IMR-90 (cell line): ENCODE measurements at regions not wholly inside any gene's neighbourhood (a gene's known extent, or its start where the extent isn't known, plus 50 kb on each side); places are given as distances from the start of the nearest gene placed in this dataset.

Experiments
- ATAC-seq: fragments of 200-7000 bp; cut with Tn5 transposase; 2 replicates; pipeline ENCODE4 v1.9.1; 2020; ENCODE audit warnings: low read depth, mild to moderate bottlenecking, moderate library complexity
- BruUV-seq: library from RNA; stranded (reverse); fragments of 400-500 nt; replicated peaks from 2 replicates; lab custom pipeline; 2021; lab: Mats Ljungman, UMichigan
- CTCF ChIA-PET: fragments of 300-600 bp; formaldehyde crosslinking; extraction: SDS; loops from one replicate; lab custom pipeline; 2021; ENCODE audit warnings: antibody characterized with exemption; lab: Yijun Ruan, JAX
- POLR2A ChIA-PET: fragments of 300-600 bp; sonication (Branson Sonifier 250); formaldehyde crosslinking; loops from one replicate; lab custom pipeline; 2022; ENCODE audit warnings: antibody characterized with exemption; ENCODE audit not compliant: unreplicated experiment; lab: Charles Lee
- DNase-seq: peaks from one replicate; pipeline ENCODE4 v3.0.0; 2013
- H2AFZ ChIP-seq: replicated peaks from 2 replicates; pipeline ENCODE3; 2013; ENCODE audit warnings: low read length, mild to moderate bottlenecking; ENCODE audit not compliant: poor library complexity
- H2AK5ac ChIP-seq: 2 replicates; pipeline ENCODE4 v1.6.1; 2013; ENCODE audit warnings: low read depth, low read length, inconsistent platforms
- H2AK9ac ChIP-seq: replicated peaks from 2 replicates; pipeline ENCODE3; 2013; ENCODE audit warnings: mild to moderate bottlenecking, low read depth, low read length, moderate library complexity; ENCODE audit not compliant: poor library complexity
- H2BK120ac ChIP-seq: 2 replicates; pipeline ENCODE4 v1.6.1; 2013; ENCODE audit warnings: low read depth, low read length, inconsistent platforms
- H2BK15ac ChIP-seq: 3 replicates; pipeline ENCODE4 v1.6.1; 2013; ENCODE audit warnings: low read depth, low read length, inconsistent platforms
- H2BK20ac ChIP-seq: 2 replicates; pipeline ENCODE4 v1.6.1; 2013; ENCODE audit warnings: low read depth, mild to moderate bottlenecking, inconsistent platforms, low read length, moderate library complexity
- H2BK5ac ChIP-seq: 2 replicates; pipeline ENCODE4 v1.6.1; 2013; ENCODE audit warnings: mild to moderate bottlenecking, low read depth, low read length, inconsistent platforms; ENCODE audit not compliant: poor library complexity, severe bottlenecking
- H3K14ac ChIP-seq: replicated peaks from 2 replicates; pipeline ENCODE4 v1.6.1; 2013; ENCODE audit warnings: low read depth, low read length, inconsistent platforms
- H3K18ac ChIP-seq: 2 replicates; pipeline ENCODE4 v1.6.1; 2013; ENCODE audit warnings: low read depth, low read length, control low read depth
- H3K23ac ChIP-seq: 2 replicates; pipeline ENCODE4 v1.6.1; 2013; ENCODE audit warnings: low read depth, low read length, inconsistent platforms
- H3K27ac ChIP-seq: 2 replicates; pipeline ENCODE4 v1.5.1; 2013; ENCODE audit warnings: mild to moderate bottlenecking, control low read depth, low read length; ENCODE audit not compliant: insufficient read depth
- H3K27me3 ChIP-seq: 2 replicates; pipeline ENCODE4 v1.6.1; 2013; ENCODE audit warnings: low read length; ENCODE audit not compliant: control insufficient read depth, insufficient read depth
- H3K36me3 ChIP-seq: 2 replicates; pipeline ENCODE4 v1.6.1; 2013; ENCODE audit warnings: low read length, mixed read lengths; ENCODE audit not compliant: control insufficient read depth, insufficient read depth
- H3K4ac ChIP-seq: 2 replicates; pipeline ENCODE4 v1.6.1; 2013; ENCODE audit warnings: low read depth, low read length, inconsistent platforms
- H3K4me1 ChIP-seq: 2 replicates; pipeline ENCODE4 v1.6.1; 2013; ENCODE audit warnings: low read length, mixed read lengths; ENCODE audit not compliant: control insufficient read depth, insufficient read depth
- H3K4me2 ChIP-seq: 2 replicates; pipeline ENCODE4 v1.6.1; 2013; ENCODE audit warnings: low read depth, mild to moderate bottlenecking, control low read depth, low read length, moderate library complexity
- H3K4me3 ChIP-seq: 2 replicates; pipeline ENCODE4 v1.5.1; 2013; ENCODE audit warnings: low read depth, mild to moderate bottlenecking, control low read depth, low read length, moderate library complexity; ENCODE audit not compliant: insufficient read depth
- H3K56ac ChIP-seq: 2 replicates; pipeline ENCODE4 v1.6.1; 2013; ENCODE audit warnings: low read length, inconsistent platforms; ENCODE audit not compliant: insufficient read depth; ENCODE audit errors: extremely low read depth
- H3K79me1 ChIP-seq, 2 experiments: 2 replicates each; pipeline ENCODE4 v1.6.1; 2013; ENCODE audit warnings: low read length in 2 of 2, inconsistent platforms in 1 of 2, low read depth in 1 of 2
- H3K9ac ChIP-seq: 2 replicates; pipeline ENCODE4 v1.6.1; 2013; ENCODE audit warnings: low read depth, low read length, control low read depth
- H3K9me1 ChIP-seq: 2 replicates; pipeline ENCODE4 v1.6.1; 2013; ENCODE audit warnings: low read length, inconsistent platforms; ENCODE audit not compliant: insufficient read depth
- H3K9me3 ChIP-seq: 2 replicates; pipeline ENCODE4 v1.6.1; 2013; ENCODE audit warnings: low read length; ENCODE audit not compliant: control insufficient read depth, insufficient read depth
- H4K20me1 ChIP-seq: 2 replicates; pipeline ENCODE4 v1.6.1; 2013; ENCODE audit warnings: low read length, inconsistent platforms; ENCODE audit not compliant: insufficient read depth
- H4K5ac ChIP-seq: 2 replicates; pipeline ENCODE4 v1.6.1; 2013; ENCODE audit warnings: mild to moderate bottlenecking, low read depth, low read length, control low read depth
- H4K8ac ChIP-seq, 2 experiments: 2 replicates each; pipeline ENCODE4 v1.6.1; 2013; ENCODE audit warnings: low read depth in 2 of 2, low read length in 2 of 2, control low read depth in 1 of 2, inconsistent platforms in 1 of 2
- H4K91ac ChIP-seq: 2 replicates; pipeline ENCODE4 v1.6.1; 2013; ENCODE audit warnings: low read depth, low read length, inconsistent platforms; ENCODE audit not compliant: insufficient read depth
- MAFK ChIP-seq: IDR thresholded peaks from 2 replicates; pipeline ENCODE4 v1.6.1; 2012; ENCODE audit warnings: low read depth, low read length, improper control_type of control experiment
- USF2 ChIP-seq: fragments of 150-350 bp; IDR thresholded peaks from 2 replicates; pipeline ENCODE4 v1.6.1; 2017; ENCODE audit warnings: mild to moderate bottlenecking, antibody characterized with exemption, low read length, low read depth
- WGBS, 2 experiments: methylation state at CpG; one replicate each; pipeline versions ENCODE4 v1.1.5 to v1.1.7; 2013; ENCODE audit warnings: missing lambda C conversion rate in 2 of 2; ENCODE audit not compliant: insufficient read length in 1 of 2; ENCODE audit errors: extremely low coverage in 2 of 2; 5-methylcytosine and 5-hydroxymethylcytosine counted together
- dilution Hi-C: fragments of 300-500 bp; cut with HindIII; formaldehyde crosslinking; loops from one replicate; pipeline ENCODE4 v1.14.3; 2018; ENCODE audit warnings: low sequenced_read_pairs; ENCODE audit not compliant: unreplicated experiment
- in situ Hi-C: fragments of 300-500 bp; cut with MboI; formaldehyde crosslinking; loops from 3 replicates; pipeline ENCODE4 v1.14.3; 2019; ENCODE audit warnings: low sequenced_read_pairs, inconsistent platforms, mixed read lengths
- intact Hi-C: fragments of 100-400 bp; cut with micrococcal nuclease; formaldehyde crosslinking; loops from 2 replicates; pipeline ENCODE4 v1.10.0; 2022

- Histone ChIP-seq H3K18ac (no peak overlapping the region), H4K20me1 (no peaks in the 10 kb centered on the region), H3K9me3 (no peaks in the 10 kb centered on the region), H3K23ac (no peak overlapping the region), H3K79me1 (no peaks in the 10 kb centered on the region), H3K4me3 (no peak overlapping the region), H2AFZ (no peak overlapping the region), H3K9ac (no peak overlapping the region), H2BK5ac (no peak overlapping the region), H2AK9ac (no peak overlapping the region), H3K4me1 (no peaks in the 10 kb centered on the region), H3K56ac (no peak overlapping the region), H2BK20ac (no peak overlapping the region), H3K9me1 (no peaks in the 10 kb centered on the region), H3K27ac (no peak overlapping the region), H3K27me3 (no peaks in the 10 kb centered on the region), H3K36me3 (no peaks in the 10 kb centered on the region), H4K8ac (no peak overlapping the region), H2BK120ac (no peak overlapping the region), H4K91ac (no peak overlapping the region), H3K4me2 (no peak overlapping the region), H2AK5ac (no peak overlapping the region), H2BK15ac (no peak overlapping the region), H3K4ac (no peak overlapping the region), H4K5ac (no peak overlapping the region), H3K14ac (no peak overlapping the region)
- in situ Hi-C loops: no loop called here
- no CpG with 5 or more reads among the region's 4 CpGs for WGBS, 2 experiments
- dilution Hi-C loops: no loop called here
- ATAC-seq (no peak), DNase-seq (no peak)
- ChIA-PET CTCF (no interaction called here), POLR2A (no interaction called here)
- intact Hi-C loops: no loop called here
- BruUV-seq: no TSS peak
- TF ChIP-seq USF2: no peak
- 0 out of 2 replicates have a peak, but pooled peaks have one; percentile 15 for TF ChIP-seq MAFK
These were observed 471.3 kb downstream of the ZEB2 start for GRCh38 chr2:144048631-144049060.
